Natural killer cell treated with Interleukin-12 subunit alpha and Interleukin-12 subunit beta and Interleukin-15 and Interleukin-18, amount 100 ng/mL, for 72 hours (primary cell): ENCODE measurements at regions not wholly inside any gene's neighbourhood (a gene's known extent, or its start where the extent isn't known, plus 50 kb on each side); places are given as distances from the start of the nearest gene placed in this dataset.

ENCODE experiments used
- ATAC-seq, 2 donors: fragments of 150-1000 bp; cut with Tn5 transposase in 1 of 2; sonication (Bioruptor Pico), chemical (Tn5 transposase) in 1 of 2; 2 replicates each; pipeline ENCODE4 v1.10.0; 2021
- DNase-seq: peaks from one replicate; pipeline ENCODE4 v3.0.0; 2022; ENCODE audit warnings: low spot score
- H3K27ac Mint-ChIP-seq, 2 donors: 1 replicate in 1 of 2; 2 replicates in 1 of 2; pipeline ENCODE4 v1.8.0; 2022; ENCODE audit warnings: mixed read lengths in 2 of 2, mild to moderate bottlenecking in 1 of 2, moderate library complexity in 1 of 2
- H3K27me3 Mint-ChIP-seq, 2 donors: 1 replicate in 1 of 2; 2 replicates in 1 of 2; pipeline ENCODE4 v1.8.0; 2022; ENCODE audit warnings: mixed read lengths in 2 of 2
- H3K36me3 Mint-ChIP-seq: one replicate; pipeline ENCODE4 v1.8.0; 2022; ENCODE audit warnings: mixed read lengths
- H3K4me1 Mint-ChIP-seq, 2 donors: 1 replicate in 1 of 2; 2 replicates in 1 of 2; pipeline ENCODE4 v1.8.0; 2022; ENCODE audit warnings: low read depth in 2 of 2, mixed read lengths in 2 of 2, mild to moderate bottlenecking in 1 of 2
- H3K4me3 Mint-ChIP-seq: one replicate; pipeline ENCODE4 v1.8.0; 2022; ENCODE audit warnings: mixed read lengths
- H3K9me3 Mint-ChIP-seq: 2 replicates; pipeline ENCODE4 v1.8.0; 2022; ENCODE audit warnings: mixed read lengths

- H3K27me3 Mint-ChIP-seq, result peaks cover 2 to 7% of the 10 kb centered on the region in 2 donors
- no peaks in the 10 kb centered on the region for H3K9me3 Mint-ChIP-seq
- no peaks in the 10 kb centered on the region for H3K36me3 Mint-ChIP-seq
- no peak overlapping the region for H3K4me3 Mint-ChIP-seq
- H3K27ac Mint-ChIP-seq, result no peak overlapping the region
- DNase-seq, result no peak
- ATAC-seq, result no peak
- H3K4me1 Mint-ChIP-seq, result no peaks in the 10 kb centered on the region
Measured at GRCh38 chr3:156620901-156621300, 53.5 kb upstream of the TIPARP start.

GRCh38 chr3:156620260-156620659, 54.1 kb upstream of the TIPARP start:
- H3K9me3 Mint-ChIP-seq, result no peaks in the 10 kb centered on the region
- no peak for DNase-seq
- no peaks in the 10 kb centered on the region for H3K4me1 Mint-ChIP-seq
- peaks cover 2 to 7% of the 10 kb centered on the region in 2 donors for H3K27me3 Mint-ChIP-seq
- peak overlapping the region in 1 of 2 donors; percentile 32 for H3K27ac Mint-ChIP-seq
- H3K36me3 Mint-ChIP-seq, result no peaks in the 10 kb centered on the region
- H3K4me3 Mint-ChIP-seq, result no peak overlapping the region
- no peak for ATAC-seq

- ATAC-seq (no peak), DNase-seq (no peak)
- Mint-ChIP-seq H3K27me3 (peaks cover 2 to 7% of the 10 kb centered on the region in 2 donors), H3K9me3 (no peaks in the 10 kb centered on the region), H3K4me1 (no peaks in the 10 kb centered on the region), H3K36me3 (no peaks in the 10 kb centered on the region), H3K4me3 (no peak overlapping the region), H3K27ac (no peak overlapping the region)
Measured at GRCh38 chr3:156619376-156619775, 55.0 kb upstream of the TIPARP start.

- Mint-ChIP-seq H3K27me3 (peaks cover 2 to 7% of the 10 kb centered on the region in 2 donors), H3K4me3 (no peak overlapping the region), H3K27ac (no peak overlapping the region), H3K36me3 (no peaks in the 10 kb centered on the region), H3K4me1 (no peaks in the 10 kb centered on the region), H3K9me3 (no peaks in the 10 kb centered on the region)
- ATAC-seq, result no peak
- DNase-seq, result no peak
Measured at GRCh38 chr3:156617781-156618180, 56.6 kb upstream of the TIPARP start.

- peaks cover 2 to 7% of the 10 kb centered on the region in 2 donors for H3K27me3 Mint-ChIP-seq
- ATAC-seq (no peak), DNase-seq (no peak)
- H3K36me3 Mint-ChIP-seq, result no peaks in the 10 kb centered on the region
- H3K4me1 Mint-ChIP-seq, result no peaks in the 10 kb centered on the region
- no peak overlapping the region for H3K4me3 Mint-ChIP-seq
- H3K9me3 Mint-ChIP-seq, result no peaks in the 10 kb centered on the region
- H3K27ac Mint-ChIP-seq, result no peak overlapping the region
Measured at GRCh38 chr3:156617145-156617544, 57.2 kb upstream of the TIPARP start.

GRCh38 chr3:156615592-156616173, 58.7 kb upstream of the TIPARP start:
- no peak overlapping the region for H3K27ac Mint-ChIP-seq
- no peaks in the 10 kb centered on the region for H3K4me1 Mint-ChIP-seq
- peak in 1 of 2 donors; percentile 54 for ATAC-seq

GRCh38 chr3:156614642-156615511, 59.5 kb upstream of the TIPARP start:
- Mint-ChIP-seq H3K36me3 (no peaks in the 10 kb centered on the region), H3K9me3 (no peaks in the 10 kb centered on the region), H3K27me3 (peaks cover 0 to 3% of the 10 kb centered on the region in 2 donors), H3K27ac (peak overlapping the region in 1 of 2 donors; percentile 34), H3K4me1 (no peaks in the 10 kb centered on the region), H3K4me3 (no peak overlapping the region)
- ATAC-seq, result no peak
- no peak for DNase-seq

More at GRCh38 chr3:156615592-156616173, 58.7 kb upstream of the TIPARP start:
- Mint-ChIP-seq H3K36me3 (no peaks in the 10 kb centered on the region), H3K4me3 (no peak overlapping the region), H3K27me3 (peaks cover 0 to 6% of the 10 kb centered on the region in 2 donors), H3K9me3 (no peaks in the 10 kb centered on the region)
- no peak for DNase-seq

- H3K27ac Mint-ChIP-seq, result no peak overlapping the region
- DNase-seq, result no peak
- H3K27me3 Mint-ChIP-seq, result peaks cover 0 to 8% of the 10 kb centered on the region in 2 donors
- no peaks in the 10 kb centered on the region for H3K9me3 Mint-ChIP-seq
- no peak overlapping the region for H3K4me3 Mint-ChIP-seq
- peaks cover 0 to 5% of the 10 kb centered on the region in 2 donors for H3K4me1 Mint-ChIP-seq
- H3K36me3 Mint-ChIP-seq, result no peaks in the 10 kb centered on the region
- ATAC-seq, result no peak
Measured at GRCh38 chr3:156612903-156613302, 58.0 kb upstream of the SSR3 start.

GRCh38 chr3:156611870-156612494, 57.1 kb upstream of the SSR3 start:
- DNase-seq (no peak), ATAC-seq (no peak)
- no peaks in the 10 kb centered on the region for H3K36me3 Mint-ChIP-seq
- H3K27me3 Mint-ChIP-seq, result peaks cover 0 to 8% of the 10 kb centered on the region in 2 donors
- no peak overlapping the region for H3K27ac Mint-ChIP-seq
- H3K4me1 Mint-ChIP-seq, result peaks cover 5 to 14% of the 10 kb centered on the region in 2 donors
- no peaks in the 10 kb centered on the region for H3K9me3 Mint-ChIP-seq
- no peak overlapping the region for H3K4me3 Mint-ChIP-seq

GRCh38 chr3:156610154-156610553, 55.2 kb upstream of the SSR3 start:
- H3K36me3 Mint-ChIP-seq, result no peaks in the 10 kb centered on the region
- no peaks in the 10 kb centered on the region for H3K9me3 Mint-ChIP-seq
- ATAC-seq, result no peak
- H3K4me1 Mint-ChIP-seq, result peaks cover 14 to 23% of the 10 kb centered on the region in 2 donors
- DNase-seq, result no peak
- no peak overlapping the region for H3K4me3 Mint-ChIP-seq
- H3K27ac Mint-ChIP-seq, result no peak overlapping the region
- peaks cover 0 to 10% of the 10 kb centered on the region in 2 donors for H3K27me3 Mint-ChIP-seq

GRCh38 chr3:156609546-156609945, 54.6 kb upstream of the SSR3 start:
- peaks cover 0 to 10% of the 10 kb centered on the region in 2 donors for H3K27me3 Mint-ChIP-seq
- peaks cover 14 to 29% of the 10 kb centered on the region in 2 donors for H3K4me1 Mint-ChIP-seq
- H3K9me3 Mint-ChIP-seq, result no peaks in the 10 kb centered on the region
- no peak overlapping the region for H3K27ac Mint-ChIP-seq
- DNase-seq (no peak), ATAC-seq (no peak)
- no peak overlapping the region for H3K4me3 Mint-ChIP-seq
- H3K36me3 Mint-ChIP-seq, result no peaks in the 10 kb centered on the region

GRCh38 chr3:156608601-156609514, 53.9 kb upstream of the SSR3 start:
- Mint-ChIP-seq H3K4me1 (peaks cover 14 to 29% of the 10 kb centered on the region in 2 donors), H3K9me3 (no peaks in the 10 kb centered on the region), H3K36me3 (no peaks in the 10 kb centered on the region), H3K4me3 (no peak overlapping the region), H3K27me3 (peaks cover 0 to 10% of the 10 kb centered on the region in 2 donors), H3K27ac (peak overlapping the region in 1 of 2 donors; percentile 19)
- no peak for ATAC-seq
- DNase-seq, result no peak

GRCh38 chr3:156606729-156607128, 51.8 kb upstream of the SSR3 start:
- DNase-seq, result no peak
- H3K27ac Mint-ChIP-seq, result peak overlapping the region; percentile 5 to 17
- H3K27me3 Mint-ChIP-seq, result peaks cover 0 to 10% of the 10 kb centered on the region in 2 donors
- H3K4me1 Mint-ChIP-seq, result peaks cover 22 to 39% of the 10 kb centered on the region in 2 donors
- H3K9me3 Mint-ChIP-seq, result no peaks in the 10 kb centered on the region
- peak; percentile 82 to 90 for ATAC-seq
- no peaks in the 10 kb centered on the region for H3K36me3 Mint-ChIP-seq
- H3K4me3 Mint-ChIP-seq, result peak overlapping the region; percentile 82
